CD4-positive, alpha-beta T cell treated with Interleukin-1 beta for 1 hour (primary cell): ENCODE measurements at regions not wholly inside any gene's neighbourhood (a gene's known extent, or its start where the extent isn't known, plus 50 kb on each side); places are given as distances from the start of the nearest gene placed in this dataset.
"Not testable (repeated sequence)": the region's sequence is repeated elsewhere in the genome, so short reads cannot be mapped to it uniquely, and the experiment has no call there.

Source experiments
- DNase-seq, 2 donors: peaks; one replicate each; pipeline ENCODE4 v3.0.0-alpha.2; 2020 to 2022

- no peak for DNase-seq
Measured at GRCh38 chr13:69264362-69265334, 843.0 kb upstream of the ATXN8OS start.

- no peak for DNase-seq
Measured at GRCh38 chr13:69243366-69243765, 864.3 kb upstream of the ATXN8OS start.

- no peak for DNase-seq
Measured at GRCh38 chr13:69234171-69234570, 873.5 kb upstream of the ATXN8OS start.

- no peak for DNase-seq
Measured at GRCh38 chr13:69226427-69226826, 881.2 kb upstream of the ATXN8OS start.

DNA sequence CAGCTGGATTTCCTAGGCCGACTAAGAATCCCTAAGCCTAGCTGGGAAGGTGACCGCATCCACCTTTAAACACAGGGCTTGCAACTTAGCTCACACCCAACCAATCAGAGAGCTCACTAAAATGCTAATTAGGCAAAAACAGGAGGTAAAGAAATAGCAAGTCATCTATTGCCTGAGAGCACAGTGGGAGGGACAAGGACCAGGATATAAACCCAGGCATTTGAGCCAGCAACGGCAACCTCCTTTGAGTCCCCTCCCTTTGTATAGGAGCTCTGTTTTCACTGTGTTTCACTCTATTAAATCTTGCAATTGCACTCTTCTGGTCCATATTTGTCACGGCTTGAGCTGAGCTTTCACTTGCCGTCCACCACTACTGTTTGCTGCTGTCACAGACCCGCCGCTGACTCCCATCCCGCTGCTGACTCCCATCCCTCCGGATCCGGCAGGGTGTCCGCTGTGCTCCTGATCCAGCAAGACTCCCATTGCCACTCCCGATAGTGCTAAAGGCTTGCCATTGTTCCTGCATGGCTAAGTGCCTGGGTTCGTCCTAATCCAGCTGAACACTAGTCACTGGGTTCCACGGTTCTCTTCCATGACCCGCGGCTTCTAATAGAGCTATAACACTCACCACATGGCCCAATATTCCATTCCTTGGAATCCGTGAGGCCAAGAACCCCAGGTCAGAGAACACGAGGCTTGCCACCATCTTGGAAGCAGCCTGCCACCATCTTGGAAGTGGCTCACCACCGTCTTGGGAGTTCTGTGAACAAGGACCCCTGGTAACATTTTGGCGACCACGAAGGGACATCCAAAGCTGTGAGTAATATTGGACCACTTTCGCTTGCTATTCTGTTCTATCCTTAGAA, 885.8 kb upstream of the ATXN8OS start:
- not testable (repeated sequence) for DNase-seq

DNA sequence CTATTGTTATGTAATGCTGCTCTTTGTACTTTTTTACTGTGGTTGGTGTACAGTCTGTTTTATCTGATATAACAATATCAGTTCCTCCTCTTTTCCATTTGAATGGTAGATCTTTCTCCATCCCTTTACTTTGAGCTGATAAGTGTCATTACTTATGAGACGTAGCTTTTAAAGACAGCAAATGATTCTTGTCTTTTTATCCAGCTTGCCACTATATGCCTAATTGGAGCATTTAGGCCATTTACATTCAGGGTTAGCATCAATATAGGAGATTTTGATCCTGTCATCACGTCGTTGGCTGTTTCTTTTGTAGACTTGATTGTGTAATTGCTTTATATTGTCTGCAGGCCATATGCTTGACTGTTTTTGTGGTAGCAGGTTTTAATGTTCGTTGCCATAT, 894.2 kb upstream of the ATXN8OS start:
- no peak for DNase-seq

- no peak for DNase-seq
Measured at GRCh38 chr13:69204620-69205019, 903.0 kb upstream of the ATXN8OS start.

- no peak for DNase-seq
Measured at GRCh38 chr13:69202996-69203395, 904.6 kb upstream of the ATXN8OS start.

DNA sequence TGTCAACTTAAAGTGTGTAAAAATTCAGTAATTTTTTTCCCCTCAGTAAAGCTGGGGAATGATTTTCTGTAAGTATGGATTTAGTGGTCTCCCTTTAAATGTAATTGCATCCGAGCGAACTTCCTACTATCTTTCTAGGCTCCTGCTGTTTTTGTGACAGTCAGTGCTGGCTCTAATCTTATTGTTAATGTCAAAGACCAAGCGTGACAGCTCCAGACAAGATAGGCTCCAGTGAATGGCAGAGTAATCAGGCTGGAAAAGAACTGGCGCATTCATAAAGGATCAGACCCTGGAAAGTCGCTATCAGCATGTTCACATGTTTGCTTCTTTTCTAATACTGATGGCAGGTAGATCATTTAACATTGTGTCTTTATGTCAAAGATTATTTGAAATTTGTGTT, 908.0 kb upstream of the ATXN8OS start:
- no peak for DNase-seq

DNA sequence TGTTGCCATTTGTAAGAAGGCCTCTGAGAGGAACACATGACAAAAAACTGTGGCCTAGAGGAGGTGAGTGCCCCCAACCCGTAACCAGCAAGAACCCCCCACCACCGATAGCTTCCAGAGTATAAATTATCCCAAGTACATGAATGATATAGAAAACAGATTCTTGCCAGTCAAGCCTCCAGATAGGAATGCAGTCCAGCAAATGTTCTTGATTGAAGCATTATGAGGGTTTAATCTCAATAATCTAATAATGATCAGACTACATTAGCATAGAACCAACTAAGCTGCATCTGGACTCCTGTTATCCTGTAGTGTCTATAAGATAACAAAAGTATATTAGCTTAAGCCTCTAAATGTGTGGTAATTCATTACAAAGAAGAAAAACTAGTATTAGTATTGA, 908.9 kb upstream of the ATXN8OS start:
- DNase-seq: no peak

- DNase-seq: no peak
Measured at GRCh38 chr13:69194130-69194529, 913.5 kb upstream of the ATXN8OS start.

- no peak for DNase-seq
Measured at GRCh38 chr13:69180034-69180433, 927.6 kb upstream of the ATXN8OS start.

DNA sequence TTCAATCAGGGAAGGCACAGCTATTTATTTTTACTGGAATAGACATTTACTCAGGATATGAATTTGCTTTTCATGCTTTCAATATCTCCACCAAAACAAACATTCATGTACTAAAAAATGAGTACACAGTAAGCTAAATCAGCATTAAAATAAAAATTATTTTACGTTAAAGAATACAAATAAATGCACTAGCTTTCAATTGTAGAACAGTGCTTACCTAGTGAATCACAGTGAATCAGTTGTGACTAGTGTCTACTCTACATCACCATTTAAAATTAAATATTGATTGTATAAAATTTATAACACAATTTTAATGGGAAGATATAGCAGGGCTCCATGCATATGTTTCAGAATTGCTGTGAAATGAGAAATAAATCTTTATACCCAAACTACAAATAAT, 929.6 kb upstream of the ATXN8OS start:
- DNase-seq: no peak

DNA sequence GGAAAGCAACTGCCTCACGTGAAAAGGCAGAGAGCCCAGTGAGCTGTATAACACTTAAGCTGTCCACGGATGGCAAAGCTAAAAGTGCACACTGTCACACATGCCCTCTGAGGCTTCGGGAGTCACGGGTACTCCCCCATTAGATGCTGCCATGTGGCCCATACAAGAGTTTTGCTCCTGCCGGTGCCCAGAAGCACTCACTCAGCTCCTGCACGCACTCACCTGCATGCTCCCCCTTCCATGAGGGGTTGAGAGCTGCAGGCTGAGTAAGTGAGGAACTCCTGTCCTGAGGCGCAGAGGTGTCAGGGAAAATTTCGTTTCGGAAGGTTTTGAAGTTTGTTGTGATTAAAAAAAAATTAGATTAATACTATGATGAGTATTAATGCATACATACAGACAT, 939.2 kb upstream of the ATXN8OS start:
- DNase-seq: no peak

- no peak for DNase-seq
Measured at GRCh38 chr13:69155136-69155535, 952.5 kb upstream of the ATXN8OS start.

- DNase-seq: no peak
Measured at GRCh38 chr13:69142101-69142500, 965.5 kb upstream of the ATXN8OS start.

DNA sequence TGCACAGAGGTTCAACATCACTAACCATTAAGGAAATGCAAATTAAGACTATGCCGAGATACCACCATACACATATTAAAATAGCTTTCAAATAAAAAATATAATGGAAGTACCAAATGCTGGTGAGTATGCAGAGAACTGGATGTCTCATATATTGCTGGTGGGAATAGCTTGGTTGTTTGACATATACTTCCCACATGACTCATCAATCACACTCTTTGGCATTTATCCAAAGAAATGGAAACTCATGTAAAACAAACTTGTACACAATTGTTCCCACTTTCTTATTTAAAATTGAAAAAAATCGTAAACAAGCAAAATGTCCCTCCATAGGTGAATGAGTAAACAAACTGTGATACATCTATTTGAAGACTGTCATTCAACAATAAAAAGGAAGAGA, 982.6 kb upstream of the ATXN8OS start:
- no peak for DNase-seq

GRCh38 chr13:69109891-69110525, 997.6 kb upstream of the ATXN8OS start:
- no peak for DNase-seq

DNA sequence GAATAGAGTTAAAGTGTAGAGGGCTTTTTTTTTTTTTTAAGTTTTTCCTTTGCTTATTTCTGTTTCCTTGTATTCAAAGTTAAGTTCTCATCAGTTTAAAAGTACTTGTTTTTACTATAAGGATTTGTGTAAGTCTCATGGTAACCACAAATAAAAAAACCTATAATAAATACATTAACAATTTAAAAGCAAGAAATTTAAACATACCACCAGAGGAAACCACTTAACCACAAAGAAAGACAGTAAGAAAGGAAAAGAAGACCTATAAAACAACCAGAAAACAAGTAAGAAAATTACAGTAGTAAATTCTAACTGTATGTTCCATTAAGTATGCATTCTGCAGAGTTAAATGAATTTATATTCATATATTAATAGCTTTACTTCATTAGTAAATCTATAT, 999.1 kb upstream of the ATXN8OS start:
- DNase-seq: no peak

- no peak for DNase-seq
Measured at GRCh38 chr13:69107436-69107835, 1000.2 kb upstream of the ATXN8OS start.

- no peak for DNase-seq
Measured at GRCh38 chr13:69101841-69102240, 1005.8 kb upstream of the ATXN8OS start.

DNA sequence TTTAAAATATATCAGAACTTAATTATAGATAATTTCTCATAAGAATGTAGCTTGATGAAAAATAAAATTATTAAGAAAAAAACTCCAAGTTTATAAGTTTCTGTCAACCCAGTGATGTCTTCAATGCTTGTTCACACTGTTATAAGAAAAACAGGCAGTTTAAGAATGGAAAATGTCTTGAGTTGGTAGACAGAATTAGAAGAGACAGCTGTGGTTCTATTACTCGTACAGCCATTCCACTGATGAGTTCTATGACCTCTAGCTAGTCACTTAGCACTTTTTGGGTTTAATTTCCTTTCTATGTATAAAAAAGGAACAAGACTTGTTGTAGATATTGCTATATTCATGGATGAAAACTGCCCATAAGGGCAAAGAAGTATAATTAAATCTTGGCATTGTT, 1013.1 kb upstream of the ATXN8OS start:
- no peak for DNase-seq

DNA sequence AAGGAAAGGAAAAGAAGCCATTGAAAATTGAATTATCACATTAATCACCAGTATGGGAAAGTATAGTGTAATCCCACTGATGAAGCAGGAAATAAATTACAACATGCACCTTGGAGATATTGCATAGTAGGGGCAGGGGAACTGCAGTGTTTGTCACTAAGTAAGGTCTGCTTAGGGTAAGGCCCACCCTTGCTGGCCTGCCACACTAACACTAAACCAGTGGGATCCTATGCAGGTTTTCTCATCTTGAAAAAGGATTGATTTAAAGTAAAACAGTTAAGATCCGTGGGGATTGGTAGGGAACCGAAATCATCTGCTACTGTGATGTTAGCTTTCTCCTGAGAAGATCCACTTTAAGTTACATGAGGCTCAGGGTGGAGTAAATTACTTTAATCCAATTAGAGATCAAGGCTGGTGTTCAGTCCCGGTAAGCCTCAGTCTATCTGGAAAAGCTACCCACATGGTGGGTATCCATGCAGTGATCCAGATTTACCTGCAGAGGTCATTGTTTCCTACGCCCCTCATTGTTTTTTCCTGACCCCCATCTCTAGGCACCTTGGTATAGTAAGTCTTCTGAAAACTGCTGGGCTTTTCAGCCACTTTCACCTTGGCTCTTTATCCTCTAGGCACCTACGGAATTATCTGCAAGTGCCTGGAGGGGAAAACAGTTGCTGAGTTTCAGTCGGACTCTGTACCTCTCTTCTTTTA, 1014.9 kb upstream of the ATXN8OS start:
- DNase-seq: no peak
